HFF-Myc (cell line): ENCODE measurements at regions not wholly inside any gene's neighbourhood (a gene's known extent, or its start where the extent isn't known, plus 50 kb on each side); places are given as distances from the start of the nearest gene placed in this dataset.
"Not testable (repeated sequence)": the region's sequence is repeated elsewhere in the genome, so short reads cannot be mapped to it uniquely, and the experiment has no call there.

Experiments used
- DNase-seq: peaks from one replicate; pipeline ENCODE4 v3.0.0-alpha.2; 2011; ENCODE audit warnings: low read depth; ENCODE audit errors: extremely low read depth
- H3K4me3 ChIP-seq: replicated peaks from 2 replicates; pipeline ENCODE4 v1.5.1; 2011; ENCODE audit warnings: low read depth, mild to moderate bottlenecking, control low read depth, low read length
- TF ChIP-seq, protein P1 (sequence below): IDR thresholded peaks from 2 replicates; pipeline ENCODE4 v1.5.1; 2012; ENCODE audit warnings: mild to moderate bottlenecking, low read depth, low read length, control low read depth; ENCODE audit errors: missing control alignments

DNA sequence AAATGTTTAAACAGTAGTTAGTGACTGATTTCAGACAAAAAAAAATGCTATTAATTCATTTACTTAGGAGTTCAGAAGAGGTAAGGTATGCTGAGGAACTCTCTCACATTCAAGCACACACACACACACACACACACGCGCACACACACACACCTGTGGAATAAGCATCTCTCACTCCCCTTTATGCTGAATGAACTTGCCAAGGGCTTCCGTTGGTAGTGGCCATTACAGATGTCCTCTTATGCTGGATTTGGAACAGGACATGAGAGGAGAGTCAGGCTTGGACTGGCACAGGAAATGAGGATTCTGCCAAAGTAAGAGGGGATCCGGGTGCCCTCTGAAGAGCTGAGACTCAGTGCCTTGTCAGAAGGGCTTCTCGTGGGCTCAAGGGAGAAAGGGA is 463.4 kb upstream of the MIR17HG start:
- DNase-seq: no peak
- TF ChIP-seq, protein P1, sequence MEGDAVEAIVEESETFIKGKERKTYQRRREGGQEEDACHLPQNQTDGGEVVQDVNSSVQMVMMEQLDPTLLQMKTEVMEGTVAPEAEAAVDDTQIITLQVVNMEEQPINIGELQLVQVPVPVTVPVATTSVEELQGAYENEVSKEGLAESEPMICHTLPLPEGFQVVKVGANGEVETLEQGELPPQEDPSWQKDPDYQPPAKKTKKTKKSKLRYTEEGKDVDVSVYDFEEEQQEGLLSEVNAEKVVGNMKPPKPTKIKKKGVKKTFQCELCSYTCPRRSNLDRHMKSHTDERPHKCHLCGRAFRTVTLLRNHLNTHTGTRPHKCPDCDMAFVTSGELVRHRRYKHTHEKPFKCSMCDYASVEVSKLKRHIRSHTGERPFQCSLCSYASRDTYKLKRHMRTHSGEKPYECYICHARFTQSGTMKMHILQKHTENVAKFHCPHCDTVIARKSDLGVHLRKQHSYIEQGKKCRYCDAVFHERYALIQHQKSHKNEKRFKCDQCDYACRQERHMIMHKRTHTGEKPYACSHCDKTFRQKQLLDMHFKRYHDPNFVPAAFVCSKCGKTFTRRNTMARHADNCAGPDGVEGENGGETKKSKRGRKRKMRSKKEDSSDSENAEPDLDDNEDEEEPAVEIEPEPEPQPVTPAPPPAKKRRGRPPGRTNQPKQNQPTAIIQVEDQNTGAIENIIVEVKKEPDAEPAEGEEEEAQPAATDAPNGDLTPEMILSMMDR: no peak
- no peak overlapping the region for H3K4me3 ChIP-seq

DNA sequence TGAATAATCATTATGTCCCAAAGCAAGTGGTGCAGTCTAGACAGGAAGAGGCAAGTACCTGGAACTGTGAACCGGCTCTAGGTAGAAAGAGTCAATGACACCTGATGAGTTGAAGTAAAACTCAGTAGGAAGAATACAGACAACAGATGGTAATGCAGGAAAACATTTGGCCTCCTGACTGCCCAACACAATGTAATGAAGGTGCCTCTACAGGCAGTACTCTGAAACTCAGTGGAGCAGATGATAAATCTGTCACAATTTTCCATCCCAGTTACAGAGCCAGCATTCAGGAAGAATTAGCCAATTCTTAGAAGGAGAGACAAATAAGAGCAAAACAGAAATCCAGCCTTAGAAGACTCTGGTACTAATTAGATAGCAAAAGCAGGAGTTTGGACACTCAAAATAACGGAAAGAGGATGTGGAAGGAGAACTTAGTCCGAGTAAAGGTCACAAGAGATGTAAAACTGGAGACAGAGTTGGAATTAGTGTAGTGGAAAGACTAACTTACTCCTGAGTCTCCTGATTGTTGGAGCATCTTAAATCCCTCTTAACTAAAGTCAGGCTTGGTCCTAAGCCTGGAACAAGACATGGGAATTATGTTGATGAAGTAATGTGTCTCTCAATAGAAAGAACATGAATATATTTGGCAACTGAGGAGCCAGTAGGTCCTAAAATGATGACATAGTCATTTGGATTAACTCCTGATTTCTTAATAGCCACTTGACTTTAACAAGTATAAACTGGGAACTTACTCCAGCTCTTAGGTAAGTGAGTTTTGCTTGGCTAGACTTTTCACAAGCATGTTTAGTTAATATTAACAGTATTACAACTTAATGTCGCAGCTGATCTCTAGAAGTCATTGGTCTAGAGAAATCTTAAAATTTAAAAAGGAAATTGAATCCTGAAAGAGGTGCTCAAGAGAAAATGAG is 457.3 kb upstream of the MIR17HG start:
- TF ChIP-seq, protein P1: no peak
- H3K4me3 ChIP-seq: no peak overlapping the region
- no peak for DNase-seq

DNA sequence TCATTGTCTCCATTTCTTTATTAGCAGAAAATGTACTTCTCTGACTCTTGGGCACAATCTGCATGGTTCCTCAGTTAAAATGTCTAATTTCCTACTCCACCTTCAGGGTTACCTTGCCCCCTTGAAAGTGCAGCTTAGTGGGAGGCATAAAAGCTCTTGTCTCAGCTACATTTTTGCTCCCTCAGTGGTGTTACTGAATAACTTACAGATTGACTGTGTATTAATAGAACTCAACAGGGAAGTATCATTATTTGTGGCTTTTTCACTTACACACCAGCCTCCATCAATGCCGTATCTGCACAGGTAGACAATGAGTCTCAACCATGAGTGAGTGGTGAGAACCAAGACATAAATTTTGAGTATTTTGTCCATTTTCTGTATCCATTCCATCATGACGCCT is 456.2 kb upstream of the MIR17HG start:
- DNase-seq: no peak
- TF ChIP-seq, protein P1: no peak

DNA sequence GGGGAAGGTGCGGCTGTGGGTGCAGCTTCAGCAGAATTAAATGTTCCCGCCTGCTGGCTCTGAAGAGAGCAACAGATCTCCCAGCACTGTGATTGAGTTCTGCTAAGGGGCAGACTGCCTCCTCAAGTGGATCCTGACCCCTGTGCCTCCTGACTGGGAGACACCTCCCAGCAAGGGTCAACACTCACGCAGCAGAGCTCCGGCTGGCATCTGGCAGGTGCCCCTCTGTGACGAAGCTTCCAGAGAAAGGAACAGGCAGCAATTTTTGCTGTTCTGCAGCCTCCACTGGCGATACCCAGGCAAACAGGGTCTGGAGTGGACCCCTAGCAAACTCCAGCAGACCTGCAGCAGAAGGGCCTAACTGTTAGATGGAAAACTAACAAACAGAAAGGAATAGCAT is 454.3 kb upstream of the MIR17HG start:
- DNase-seq, H3K4me3 ChIP-seq: not testable (repeated sequence)

More for the DNA sequence above, 456.2 kb upstream of the MIR17HG start:
- no peak overlapping the region for H3K4me3 ChIP-seq

DNA sequence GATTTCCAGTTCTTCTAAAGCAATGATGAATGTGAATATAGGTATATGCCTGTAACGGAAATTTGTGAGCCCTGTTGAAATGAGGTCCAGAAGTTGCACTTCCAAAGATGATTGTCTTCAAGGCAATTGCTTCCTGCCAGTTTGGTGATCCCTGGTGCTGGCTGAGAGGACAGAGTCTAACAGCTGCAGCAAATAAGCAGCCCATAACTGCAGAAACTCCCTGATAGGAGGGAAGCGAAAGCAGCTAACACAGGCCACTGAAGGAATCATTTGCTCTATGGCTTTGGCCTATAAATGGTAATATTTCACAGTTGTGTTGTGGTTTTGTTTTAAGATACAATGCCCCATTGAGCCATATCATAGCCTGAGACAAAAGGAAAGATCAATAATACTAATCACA is 451.5 kb upstream of the MIR17HG start:
- no peak for DNase-seq
- no peak overlapping the region for H3K4me3 ChIP-seq
- TF ChIP-seq, protein P1: no peak

DNA sequence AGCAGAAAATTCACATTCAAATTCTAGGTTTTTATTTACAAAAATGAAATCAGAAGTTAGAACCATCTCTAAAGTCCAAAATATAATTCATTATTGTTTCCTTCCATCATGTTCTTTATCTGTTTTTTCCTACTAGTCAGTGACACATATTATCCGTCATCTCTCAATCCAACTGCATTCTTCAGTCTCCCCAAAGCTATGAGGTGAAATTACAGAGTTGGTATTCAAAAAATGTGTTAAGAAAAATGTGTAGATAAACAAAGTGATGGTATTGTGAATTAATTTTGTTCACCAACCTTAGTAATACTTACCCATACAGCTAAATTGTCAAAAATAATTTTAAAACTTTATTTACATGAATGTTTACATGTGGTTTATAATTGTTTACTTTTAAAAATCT is 448.7 kb upstream of the MIR17HG start:
- DNase-seq: no peak
- no peak overlapping the region for H3K4me3 ChIP-seq
- TF ChIP-seq, protein P1: no peak

DNA sequence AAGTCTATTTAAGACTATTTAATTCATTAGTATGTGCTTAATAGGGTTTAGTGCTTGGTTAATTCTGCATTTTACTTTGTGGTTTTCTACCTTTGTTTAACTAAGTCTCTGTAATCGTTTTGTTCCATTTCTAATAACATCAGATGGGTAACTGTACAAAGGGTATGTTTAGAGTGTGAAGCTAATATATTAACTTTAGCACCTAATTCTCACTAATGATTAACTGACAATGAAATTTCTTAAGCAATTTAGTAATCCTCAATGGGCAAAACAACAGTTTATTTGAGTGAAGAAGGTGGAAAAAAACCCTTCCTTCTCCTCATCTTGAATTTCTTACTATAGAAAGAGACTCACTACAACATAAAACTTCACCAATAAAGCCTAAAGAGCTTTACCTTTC is 448.1 kb upstream of the MIR17HG start:
- TF ChIP-seq, protein P1: no peak
- no peak for DNase-seq
- H3K4me3 ChIP-seq: no peak overlapping the region
